GM23338 (cell line): ENCODE measurements at regions not wholly inside any gene's neighbourhood (a gene's known extent, or its start where the extent isn't known, plus 50 kb on each side); places are given as distances from the start of the nearest gene placed in this dataset.

Experiments
- CREB1 ChIP-seq: fragments of 250-450 bp; sonication (Bioruptor Pico); IDR thresholded peaks from 2 replicates; pipeline ENCODE4 v1.5.0; 2020; ENCODE audit warnings: low read depth, mild to moderate bottlenecking, moderate library complexity
- EZH2 ChIP-seq: fragments of 200-600 bp; sonication (generic); IDR thresholded peaks from one replicate; pipeline ENCODE4 v1.8.0; 2017; ENCODE audit warnings: antibody characterized with exemption, mild to moderate bottlenecking, low read depth; ENCODE audit not compliant: unreplicated experiment
- EZH2phosphoT487 ChIP-seq: fragments of 200-600 bp; sonication (generic); IDR thresholded peaks from one replicate; pipeline ENCODE4 v1.8.1; 2018; ENCODE audit warnings: antibody characterized with exemption; ENCODE audit not compliant: unreplicated experiment
- JUNB ChIP-seq: IDR thresholded peaks from one replicate; pipeline ENCODE4 v1.6.1; 2016; ENCODE audit warnings: antibody characterized with exemption; ENCODE audit not compliant: unreplicated experiment
- NANOG ChIP-seq: IDR thresholded peaks from 2 replicates; pipeline ENCODE4 v1.6.1; 2016; ENCODE audit warnings: antibody characterized with exemption, borderline replicate concordance
- POLR2AphosphoS5 ChIP-seq: IDR thresholded peaks from 2 replicates; pipeline ENCODE4 v1.6.1; 2016; ENCODE audit warnings: antibody characterized with exemption, low read depth
- STAT1 ChIP-seq: IDR thresholded peaks from one replicate; pipeline ENCODE4 v1.6.1; 2016; ENCODE audit warnings: antibody characterized with exemption; ENCODE audit not compliant: unreplicated experiment
- ZNF331 ChIP-seq: fragments of 250-450 bp; sonication (Bioruptor Pico); IDR thresholded peaks from 2 replicates; pipeline ENCODE4 v1.5.0; 2020; ENCODE audit warnings: low read depth, mild to moderate bottlenecking, moderate library complexity
- TF ChIP-seq, protein P1 (sequence below), 2 experiments: fragments of 200-600 bp in 1 of 2; sonication (generic) in 1 of 2; conservative IDR thresholded peaks; 2 replicates each; pipeline versions ENCODE4 v1.5.1 to v1.6.1; 2016 to 2017; ENCODE audit warnings: antibody characterized with exemption in 2 of 2, low read depth in 2 of 2, mild to moderate bottlenecking in 2 of 2, moderate library complexity in 1 of 2
- TF ChIP-seq, protein P2 (sequence below): IDR thresholded peaks from one replicate; pipeline ENCODE4 v1.6.1; 2018; ENCODE audit warnings: antibody characterized with exemption; ENCODE audit not compliant: unreplicated experiment

DNA sequence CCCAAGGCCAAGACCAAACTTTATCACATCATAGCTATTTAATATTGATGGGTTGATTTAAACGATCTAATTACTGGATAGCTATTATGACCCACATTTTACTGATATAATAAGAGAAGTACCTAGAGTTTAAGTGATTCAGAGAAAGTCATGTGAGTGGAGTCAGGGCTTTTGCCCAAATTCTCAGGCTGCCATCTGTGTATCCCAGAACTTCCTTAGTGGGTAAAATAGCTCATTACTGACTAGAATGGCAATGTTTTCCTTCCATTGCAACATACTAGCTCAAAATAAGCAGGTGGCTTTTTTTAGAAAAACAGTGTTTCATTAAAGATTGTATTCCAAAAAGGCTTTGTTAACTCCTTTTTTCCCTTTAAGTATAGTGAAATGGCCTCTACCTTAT is 113.9 kb upstream of the MAF start:
- TF ChIP-seq, protein P1, sequence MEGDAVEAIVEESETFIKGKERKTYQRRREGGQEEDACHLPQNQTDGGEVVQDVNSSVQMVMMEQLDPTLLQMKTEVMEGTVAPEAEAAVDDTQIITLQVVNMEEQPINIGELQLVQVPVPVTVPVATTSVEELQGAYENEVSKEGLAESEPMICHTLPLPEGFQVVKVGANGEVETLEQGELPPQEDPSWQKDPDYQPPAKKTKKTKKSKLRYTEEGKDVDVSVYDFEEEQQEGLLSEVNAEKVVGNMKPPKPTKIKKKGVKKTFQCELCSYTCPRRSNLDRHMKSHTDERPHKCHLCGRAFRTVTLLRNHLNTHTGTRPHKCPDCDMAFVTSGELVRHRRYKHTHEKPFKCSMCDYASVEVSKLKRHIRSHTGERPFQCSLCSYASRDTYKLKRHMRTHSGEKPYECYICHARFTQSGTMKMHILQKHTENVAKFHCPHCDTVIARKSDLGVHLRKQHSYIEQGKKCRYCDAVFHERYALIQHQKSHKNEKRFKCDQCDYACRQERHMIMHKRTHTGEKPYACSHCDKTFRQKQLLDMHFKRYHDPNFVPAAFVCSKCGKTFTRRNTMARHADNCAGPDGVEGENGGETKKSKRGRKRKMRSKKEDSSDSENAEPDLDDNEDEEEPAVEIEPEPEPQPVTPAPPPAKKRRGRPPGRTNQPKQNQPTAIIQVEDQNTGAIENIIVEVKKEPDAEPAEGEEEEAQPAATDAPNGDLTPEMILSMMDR (conservative IDR thresholded peaks at IDR 0.05; ENCODE audit: low read depth in 2 of 2), result no peak
- no peak for TF ChIP-seq POLR2AphosphoS5
- TF ChIP-seq, protein P2, sequence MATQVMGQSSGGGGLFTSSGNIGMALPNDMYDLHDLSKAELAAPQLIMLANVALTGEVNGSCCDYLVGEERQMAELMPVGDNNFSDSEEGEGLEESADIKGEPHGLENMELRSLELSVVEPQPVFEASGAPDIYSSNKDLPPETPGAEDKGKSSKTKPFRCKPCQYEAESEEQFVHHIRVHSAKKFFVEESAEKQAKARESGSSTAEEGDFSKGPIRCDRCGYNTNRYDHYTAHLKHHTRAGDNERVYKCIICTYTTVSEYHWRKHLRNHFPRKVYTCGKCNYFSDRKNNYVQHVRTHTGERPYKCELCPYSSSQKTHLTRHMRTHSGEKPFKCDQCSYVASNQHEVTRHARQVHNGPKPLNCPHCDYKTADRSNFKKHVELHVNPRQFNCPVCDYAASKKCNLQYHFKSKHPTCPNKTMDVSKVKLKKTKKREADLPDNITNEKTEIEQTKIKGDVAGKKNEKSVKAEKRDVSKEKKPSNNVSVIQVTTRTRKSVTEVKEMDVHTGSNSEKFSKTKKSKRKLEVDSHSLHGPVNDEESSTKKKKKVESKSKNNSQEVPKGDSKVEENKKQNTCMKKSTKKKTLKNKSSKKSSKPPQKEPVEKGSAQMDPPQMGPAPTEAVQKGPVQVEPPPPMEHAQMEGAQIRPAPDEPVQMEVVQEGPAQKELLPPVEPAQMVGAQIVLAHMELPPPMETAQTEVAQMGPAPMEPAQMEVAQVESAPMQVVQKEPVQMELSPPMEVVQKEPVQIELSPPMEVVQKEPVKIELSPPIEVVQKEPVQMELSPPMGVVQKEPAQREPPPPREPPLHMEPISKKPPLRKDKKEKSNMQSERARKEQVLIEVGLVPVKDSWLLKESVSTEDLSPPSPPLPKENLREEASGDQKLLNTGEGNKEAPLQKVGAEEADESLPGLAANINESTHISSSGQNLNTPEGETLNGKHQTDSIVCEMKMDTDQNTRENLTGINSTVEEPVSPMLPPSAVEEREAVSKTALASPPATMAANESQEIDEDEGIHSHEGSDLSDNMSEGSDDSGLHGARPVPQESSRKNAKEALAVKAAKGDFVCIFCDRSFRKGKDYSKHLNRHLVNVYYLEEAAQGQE, result no peak
- TF ChIP-seq EZH2phosphoT487, result no peak
- no peak for TF ChIP-seq EZH2
- TF ChIP-seq NANOG, result no peak
- TF ChIP-seq CREB1 (CRISPR knock-in tag), result no peak
- TF ChIP-seq JUNB, result no peak
- TF ChIP-seq STAT1, result no peak
- TF ChIP-seq ZNF331 (CRISPR knock-in tag), result no peak
